HG02981 (cell line): ENCODE measurements at regions not wholly inside any gene's neighbourhood (a gene's known extent, or its start where the extent isn't known, plus 50 kb on each side); places are given as distances from the start of the nearest gene placed in this dataset.
"Not testable (repeated sequence)": the region's sequence is repeated elsewhere in the genome, so short reads cannot be mapped to it uniquely, and the experiment has no call there.

ENCODE experiments used
- ATAC-seq: cut with Tn5 transposase; IDR thresholded peaks from one replicate; pipeline ENCODE4 v1.9.1; 2021; ENCODE audit warnings: mild to moderate bottlenecking, moderate library complexity; ENCODE audit not compliant: unreplicated experiment

- ATAC-seq: peak; percentile 98
Observed at GRCh38 chr11:104705490-104706190, 192.6 kb downstream of the CASP12 start.

GRCh38 chr11:104704888-104705287 is 193.4 kb downstream of the CASP12 start:
- no peak for ATAC-seq

- no peak for ATAC-seq
Observed at GRCh38 chr11:104704146-104704830, 194.0 kb downstream of the CASP12 start.

- ATAC-seq: no peak
Observed at GRCh38 chr11:104700609-104701008, 197.7 kb downstream of the CASP12 start.

GRCh38 chr11:104699981-104700380 is 198.3 kb downstream of the CASP12 start:
- no peak for ATAC-seq

- no peak for ATAC-seq
Observed at GRCh38 chr11:104695065-104695463, 203.2 kb downstream of the CASP12 start.

GRCh38 chr11:104694259-104695064 is 203.8 kb downstream of the CASP12 start:
- no peak for ATAC-seq

- no peak for ATAC-seq
Observed at GRCh38 chr11:104692751-104693150, 205.5 kb downstream of the CASP12 start.

- ATAC-seq: no peak
Observed at GRCh38 chr11:104691129-104691528, 207.1 kb downstream of the CASP12 start.

GRCh38 chr11:104690241-104690640 is 208.0 kb downstream of the CASP12 start:
- ATAC-seq: no peak

GRCh38 chr11:104688731-104689130 is 209.5 kb downstream of the CASP12 start:
- ATAC-seq: no peak

GRCh38 chr11:104682206-104682605 is 216.1 kb downstream of the CASP12 start:
- ATAC-seq: no peak

GRCh38 chr11:104679258-104679657 is 219.0 kb downstream of the CASP12 start:
- ATAC-seq: no peak

GRCh38 chr11:104678408-104678807 is 219.9 kb downstream of the CASP12 start:
- ATAC-seq: no peak

GRCh38 chr11:104677069-104677468 is 221.2 kb downstream of the CASP12 start:
- ATAC-seq: not testable (repeated sequence)

- ATAC-seq: no peak
Observed at GRCh38 chr11:104672897-104673296, 225.4 kb downstream of the CASP12 start.

- no peak for ATAC-seq
Observed at GRCh38 chr11:104668797-104669463, 229.3 kb downstream of the CASP12 start.

GRCh38 chr11:104666624-104667023 is 231.6 kb downstream of the CASP12 start:
- ATAC-seq: no peak

GRCh38 chr11:104665641-104666040 is 232.6 kb downstream of the CASP12 start:
- no peak for ATAC-seq

- ATAC-seq: no peak
Observed at GRCh38 chr11:104663190-104664140, 234.8 kb downstream of the CASP12 start.
